ENCODE measurements at regions not wholly inside any gene's neighbourhood (a gene's known extent, or its start where the extent isn't known, plus 50 kb on each side); places are given as distances from the start of the nearest gene placed in this dataset.

DNA sequence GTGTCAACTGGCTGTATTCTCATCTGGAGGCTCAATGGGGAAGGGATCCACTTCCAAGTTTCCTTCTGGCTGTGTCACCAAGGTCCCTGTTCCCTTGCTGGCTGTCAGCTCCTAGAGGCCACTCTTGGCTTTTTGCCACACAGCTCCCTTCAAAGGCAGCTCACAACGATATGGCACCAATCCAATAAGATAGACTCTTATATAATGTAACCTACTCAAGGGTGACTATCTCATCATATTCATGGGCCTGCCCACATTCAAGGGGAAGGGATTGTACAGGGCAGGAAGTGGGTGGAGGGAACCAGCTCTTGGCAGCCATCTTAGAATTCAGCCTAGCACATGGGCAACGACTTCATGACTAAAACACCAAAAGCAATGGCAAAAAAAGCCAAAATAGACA lies 98.7 kb upstream of the PLXNC1 start (continued):
- no peak for TF ChIP-seq TAF1 (IDR thresholded peaks at IDR 0.05; ENCODE audit: control insufficient read depth, extremely low read depth, insufficient read depth, low read length, severe bottlenecking)
- TF ChIP-seq MXI1 (IDR thresholded peaks at IDR 0.05; ENCODE audit: low read depth, low read length), result no peak
- no peak for TF ChIP-seq CREM (IDR thresholded peaks at IDR 0.05; ENCODE audit: low read depth)
- TF ChIP-seq C11orf30 (IDR thresholded peaks at IDR 0.05; ENCODE audit: low read depth), result no peak
- no peak for TF ChIP-seq ZC3H11A (IDR thresholded peaks at IDR 0.05; ENCODE audit: low read depth, low read length)
- no peak for TF ChIP-seq ZNF695 (CRISPR knock-in tag; IDR thresholded peaks at IDR 0.05)
- TF ChIP-seq SMAD3 (CRISPR knock-in tag; conservative IDR thresholded peaks at IDR 0.05), result no peak
- TF ChIP-seq CHD2 (IDR thresholded peaks at IDR 0.05; ENCODE audit: low read depth, low read length), result no peak
- TF ChIP-seq LARP7 (IDR thresholded peaks at IDR 0.05), result no peak
- peak; percentile 13; the same call in 1 of the 2 replicates for TF ChIP-seq CTBP1 (IDR thresholded peaks at IDR 0.05; ENCODE audit: borderline replicate concordance)
- TF ChIP-seq, protein P1, sequence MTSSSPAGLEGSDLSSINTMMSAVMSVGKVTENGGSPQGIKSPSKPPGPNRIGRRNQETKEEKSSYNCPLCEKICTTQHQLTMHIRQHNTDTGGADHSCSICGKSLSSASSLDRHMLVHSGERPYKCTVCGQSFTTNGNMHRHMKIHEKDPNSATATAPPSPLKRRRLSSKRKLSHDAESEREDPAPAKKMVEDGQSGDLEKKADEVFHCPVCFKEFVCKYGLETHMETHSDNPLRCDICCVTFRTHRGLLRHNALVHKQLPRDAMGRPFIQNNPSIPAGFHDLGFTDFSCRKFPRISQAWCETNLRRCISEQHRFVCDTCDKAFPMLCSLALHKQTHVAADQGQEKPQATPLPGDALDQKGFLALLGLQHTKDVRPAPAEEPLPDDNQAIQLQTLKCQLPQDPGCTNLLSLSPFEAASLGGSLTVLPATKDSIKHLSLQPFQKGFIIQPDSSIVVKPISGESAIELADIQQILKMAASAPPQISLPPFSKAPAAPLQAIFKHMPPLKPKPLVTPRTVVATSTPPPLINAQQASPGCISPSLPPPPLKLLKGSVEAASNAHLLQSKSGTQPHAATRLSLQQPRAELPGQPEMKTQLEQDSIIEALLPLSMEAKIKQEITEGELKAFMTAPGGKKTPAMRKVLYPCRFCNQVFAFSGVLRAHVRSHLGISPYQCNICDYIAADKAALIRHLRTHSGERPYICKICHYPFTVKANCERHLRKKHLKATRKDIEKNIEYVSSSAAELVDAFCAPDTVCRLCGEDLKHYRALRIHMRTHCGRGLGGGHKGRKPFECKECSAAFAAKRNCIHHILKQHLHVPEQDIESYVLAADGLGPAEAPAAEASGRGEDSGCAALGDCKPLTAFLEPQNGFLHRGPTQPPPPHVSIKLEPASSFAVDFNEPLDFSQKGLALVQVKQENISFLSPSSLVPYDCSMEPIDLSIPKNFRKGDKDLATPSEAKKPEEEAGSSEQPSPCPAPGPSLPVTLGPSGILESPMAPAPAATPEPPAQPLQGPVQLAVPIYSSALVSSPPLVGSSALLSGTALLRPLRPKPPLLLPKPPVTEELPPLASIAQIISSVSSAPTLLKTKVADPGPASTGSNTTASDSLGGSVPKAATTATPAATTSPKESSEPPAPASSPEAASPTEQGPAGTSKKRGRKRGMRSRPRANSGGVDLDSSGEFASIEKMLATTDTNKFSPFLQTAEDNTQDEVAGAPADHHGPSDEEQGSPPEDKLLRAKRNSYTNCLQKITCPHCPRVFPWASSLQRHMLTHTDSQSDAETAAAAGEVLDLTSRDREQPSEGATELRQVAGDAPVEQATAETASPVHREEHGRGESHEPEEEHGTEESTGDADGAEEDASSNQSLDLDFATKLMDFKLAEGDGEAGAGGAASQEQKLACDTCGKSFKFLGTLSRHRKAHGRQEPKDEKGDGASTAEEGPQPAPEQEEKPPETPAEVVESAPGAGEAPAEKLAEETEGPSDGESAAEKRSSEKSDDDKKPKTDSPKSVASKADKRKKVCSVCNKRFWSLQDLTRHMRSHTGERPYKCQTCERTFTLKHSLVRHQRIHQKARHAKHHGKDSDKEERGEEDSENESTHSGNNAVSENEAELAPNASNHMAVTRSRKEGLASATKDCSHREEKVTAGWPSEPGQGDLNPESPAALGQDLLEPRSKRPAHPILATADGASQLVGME (CRISPR knock-in tag; IDR thresholded peaks at IDR 0.05), result no peak
- TF ChIP-seq ZNF766 (CRISPR knock-in tag; conservative IDR thresholded peaks at IDR 0.05), result no peak
- no peak for TF ChIP-seq SOX6 (IDR thresholded peaks at IDR 0.05)
- peak in 1 of 3 experiments; percentile 31 for TF ChIP-seq YY1 (IDR thresholded peaks at IDR 0.05; ENCODE audit: borderline replicate concordance in 1 of 3, control insufficient read depth in 1 of 3, extremely low read depth in 1 of 3, insufficient read depth in 3 of 3, insufficient read length in 1 of 3, insufficient replicate concordance in 2 of 3, low read depth in 1 of 3, low read length in 2 of 3)
- no peak for TF ChIP-seq CBFA2T2 (conservative IDR thresholded peaks at IDR 0.05)
- TF ChIP-seq ELF4 (CRISPR knock-in tag; IDR thresholded peaks at IDR 0.05), result no peak
- peak; percentile 33; the same call in 1 of the 2 replicates for TF ChIP-seq L3MBTL2 (IDR thresholded peaks at IDR 0.05)

Measured in K562 (cell line).